ENCODE measurements at regions not wholly inside any gene's neighbourhood (a gene's known extent, or its start where the extent isn't known, plus 50 kb on each side); places are given as distances from the start of the nearest gene placed in this dataset.

- Histone ChIP-seq H3K4me3 (no peak overlapping the region), H3K36me3 (ENCODE audit: control insufficient read depth, insufficient read depth, low read length) (no peaks in the 10 kb centered on the region), H3K9ac (ENCODE audit: insufficient read depth in 1 of 2, low read depth in 2 of 2, low read length in 2 of 2) (no peak overlapping the region), H3K27me3 (ENCODE audit: control insufficient read depth in 2 of 2, insufficient read depth in 2 of 2, low read length in 2 of 2) (no peaks in the 10 kb centered on the region), H3K4me2 (ENCODE audit: insufficient read depth, low read length) (no peak overlapping the region), H3K9me1 (ENCODE audit: control insufficient read depth, insufficient read depth, low read length) (no peaks in the 10 kb centered on the region), H4K20me1 (replicated peaks; ENCODE audit: control insufficient read depth, insufficient read depth, low read length) (no peaks in the 10 kb centered on the region), H3K79me2 (ENCODE audit: control insufficient read depth, insufficient read depth, low read length) (no peaks in the 10 kb centered on the region), H3K27ac (ENCODE audit: extremely low read depth, low read depth, low read length) (no peak overlapping the region), H3K4me1 (replicated peaks in 1 of 2; ENCODE audit: control insufficient read depth in 2 of 2, insufficient read depth in 2 of 2, low read length in 2 of 2) (no peaks in the 10 kb centered on the region), H3K9me3 (replicated peaks; ENCODE audit: control insufficient read depth, insufficient read depth, low read depth, low read length) (no peaks in the 10 kb centered on the region), H2AFZ (ENCODE audit: low read depth, low read length) (no peak overlapping the region)
- in situ Hi-C loops (cut with MboI) (no loop called here), intact Hi-C loops (cut with micrococcal nuclease) (no loop called here)
- CTCF ChIA-PET (ENCODE audit: low intra/inter-chr PET ratio) = no interaction called here
- 3% methylated on average over 6 of the region's 6 CpGs for WGBS (ENCODE audit: insufficient coverage, low coverage, missing lambda C conversion rate)
- no peak for DNase-seq (ENCODE audit: extremely low read depth in 1 of 4, low spot score in 3 of 4)
- FAIRE-seq = no peak
- BruUV-seq (replicated peaks) = no TSS peak
- ATAC-seq = no peak
- POLR2A ChIA-PET = no interaction called here
- no peak for TF ChIP-seq NR2F6 (CRISPR knock-in tag; IDR thresholded peaks at IDR 0.05)
- no peak for TF ChIP-seq ERF (CRISPR knock-in tag; IDR thresholded peaks at IDR 0.05)
- no peak for TF ChIP-seq BDP1 (IDR thresholded peaks at IDR 0.05; ENCODE audit: insufficient read depth, insufficient read length)
- TF ChIP-seq STAG1 (CRISPR knock-in tag; IDR thresholded peaks at IDR 0.05; ENCODE audit: borderline replicate concordance) = no peak
- no peak for TF ChIP-seq PCBP2 (IDR thresholded peaks at IDR 0.05; ENCODE audit: low read depth, low read length, poor library complexity, severe bottlenecking)
- TF ChIP-seq ZNF76 (CRISPR knock-in tag; IDR thresholded peaks at IDR 0.05; ENCODE audit: borderline replicate concordance) = no peak
- TF ChIP-seq PTRF (tag; IDR thresholded peaks at IDR 0.05) = no peak
- no peak for TF ChIP-seq ZNF263 (CRISPR knock-in tag; IDR thresholded peaks at IDR 0.05; ENCODE audit: borderline replicate concordance)
- no peak for TF ChIP-seq PKNOX1 (IDR thresholded peaks at IDR 0.05)
- no peak for TF ChIP-seq ARID4B (CRISPR knock-in tag; IDR thresholded peaks at IDR 0.05)
- TF ChIP-seq ZBTB11 (CRISPR knock-in tag; IDR thresholded peaks at IDR 0.05) = no peak
- TF ChIP-seq CREBBP (IDR thresholded peaks at IDR 0.05; ENCODE audit: low read depth, low read length) = no peak
- no peak for TF ChIP-seq SMAD2 (IDR thresholded peaks at IDR 0.05; ENCODE audit: low read depth, low read length)
- no peak for TF ChIP-seq ZNF347 (CRISPR knock-in tag; IDR thresholded peaks at IDR 0.05; ENCODE audit: low read depth)
Measured at GRCh38 chr12:20063116-20063515, 305.2 kb upstream of the PDE3A start.

All from K562 (cell line).